ENCODE measurements at regions not wholly inside any gene's neighbourhood (a gene's known extent, or its start where the extent isn't known, plus 50 kb on each side); places are given as distances from the start of the nearest gene placed in this dataset.

DNA sequence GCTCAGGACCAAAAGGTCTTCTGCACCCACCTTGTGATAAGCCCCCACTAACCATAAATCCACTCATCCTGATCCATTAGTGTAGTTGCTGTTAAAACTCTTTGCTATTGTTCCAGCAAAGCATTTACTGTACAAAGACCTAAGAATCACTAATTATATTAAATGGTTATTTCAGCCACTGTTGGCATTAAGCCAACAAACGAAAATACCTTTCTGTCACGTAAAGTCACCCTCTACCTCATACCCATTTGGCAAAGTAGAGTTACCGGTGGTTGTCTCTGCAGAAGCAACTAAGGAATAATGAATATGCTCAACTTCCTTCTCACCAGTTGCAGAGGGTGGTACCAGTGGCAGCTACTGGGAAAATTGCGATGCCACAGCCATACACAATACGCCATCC lies 224.5 kb downstream of the SP3 start:
- DNase-seq: no peak

DNA sequence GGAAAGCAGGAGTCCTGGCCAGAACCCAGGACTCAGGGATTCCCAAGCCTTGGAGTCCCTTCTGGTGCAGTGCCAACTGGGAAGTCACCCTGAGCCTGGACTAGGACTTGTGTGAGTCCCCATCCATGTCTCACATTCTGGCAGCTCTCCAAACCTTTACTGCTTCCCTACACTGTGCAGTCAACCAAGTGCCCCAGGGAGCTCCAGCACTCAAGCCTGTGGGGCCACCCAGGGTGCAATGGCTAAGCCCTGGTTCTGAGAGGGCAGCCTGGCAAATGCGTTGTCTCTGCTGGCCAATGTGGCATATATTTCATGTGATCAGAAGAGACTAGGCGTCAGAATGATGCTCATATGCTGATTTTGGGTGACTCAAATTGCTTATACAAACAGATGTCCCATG lies 223.4 kb downstream of the SP3 start:
- DNase-seq: no peak

DNA sequence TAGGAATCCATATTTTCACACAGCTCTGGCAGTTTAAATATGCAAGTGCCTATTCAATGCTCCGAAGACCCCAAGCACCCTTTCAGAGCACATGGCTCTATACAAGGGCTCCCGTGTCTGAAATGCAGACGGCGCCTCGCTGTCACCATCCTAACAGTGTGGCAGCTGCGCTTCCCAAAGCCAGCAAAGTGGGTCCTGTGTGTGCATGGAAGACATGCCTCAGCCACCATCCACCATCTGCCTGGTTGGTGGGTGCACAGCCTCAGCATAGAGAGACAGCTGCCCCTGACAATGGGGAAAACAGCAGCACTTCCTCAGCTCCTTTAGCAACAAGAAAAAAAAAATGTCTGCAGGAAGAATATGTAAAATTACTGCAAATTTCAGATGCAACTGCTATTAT lies 218.1 kb downstream of the SP3 start:
- peak; percentile 40 for DNase-seq

DNA sequence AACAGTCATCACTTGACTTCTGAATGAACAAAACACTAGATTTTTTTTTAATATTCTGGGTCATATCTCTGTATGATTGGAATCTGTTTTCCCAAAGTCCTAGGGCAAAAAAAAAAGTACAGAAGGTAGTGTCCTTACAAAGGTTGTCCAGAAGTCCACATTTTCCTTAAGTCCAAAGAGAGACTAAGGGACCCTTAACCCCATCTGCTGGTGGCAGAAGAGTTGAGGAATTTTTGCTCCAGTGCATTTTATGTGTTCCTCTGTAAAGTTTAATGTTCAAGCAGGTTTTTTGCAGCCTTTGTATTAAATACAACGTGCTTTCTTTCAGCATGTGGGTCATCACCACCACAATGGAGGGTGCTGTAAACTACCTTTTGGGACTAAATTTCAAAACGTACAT lies 215.9 kb downstream of the SP3 start:
- peak; percentile 42 for DNase-seq

DNA sequence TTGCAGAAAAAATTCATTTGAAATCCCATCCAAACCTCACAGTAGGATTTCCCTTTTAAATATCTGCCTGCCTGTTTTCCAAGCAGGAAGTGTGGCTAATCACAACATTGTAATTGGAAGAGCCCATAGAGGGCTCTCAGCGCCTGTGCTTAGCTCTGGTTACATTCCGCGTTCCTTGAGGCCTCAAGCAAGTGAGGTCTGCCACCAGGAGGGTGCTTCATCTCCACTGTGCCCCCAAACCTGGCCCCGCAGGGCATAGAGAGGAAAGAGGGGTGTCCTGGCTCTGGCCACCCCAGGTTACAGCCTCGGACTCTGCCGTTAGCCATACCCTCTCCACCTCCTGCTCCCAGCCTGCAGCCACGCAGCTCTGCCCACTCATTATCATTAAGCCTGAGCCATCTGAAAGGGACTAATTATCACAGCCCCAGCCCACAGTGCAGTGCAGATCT lies 214.8 kb downstream of the SP3 start:
- DNase-seq: peak; percentile 59

DNA sequence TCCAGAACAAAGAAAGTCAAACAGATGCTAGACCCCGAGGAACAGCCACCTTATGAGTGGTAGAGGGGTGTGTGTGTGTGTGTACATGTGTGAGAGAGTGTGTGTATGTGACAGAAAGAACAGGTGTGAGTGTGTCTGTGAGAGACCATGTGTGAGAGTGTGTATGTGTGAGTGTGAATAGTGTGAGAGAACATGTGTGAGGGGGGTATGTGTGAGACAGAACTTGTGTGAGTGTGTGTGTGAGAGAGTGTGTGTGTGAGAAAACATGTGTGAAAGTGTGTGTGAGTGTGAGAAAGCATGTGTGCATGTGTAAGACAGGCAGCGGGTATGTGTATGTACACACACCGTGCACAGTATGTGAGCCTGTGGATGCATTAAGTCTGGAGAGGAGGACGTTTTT lies 214.3 kb downstream of the SP3 start:
- no peak for DNase-seq

DNA sequence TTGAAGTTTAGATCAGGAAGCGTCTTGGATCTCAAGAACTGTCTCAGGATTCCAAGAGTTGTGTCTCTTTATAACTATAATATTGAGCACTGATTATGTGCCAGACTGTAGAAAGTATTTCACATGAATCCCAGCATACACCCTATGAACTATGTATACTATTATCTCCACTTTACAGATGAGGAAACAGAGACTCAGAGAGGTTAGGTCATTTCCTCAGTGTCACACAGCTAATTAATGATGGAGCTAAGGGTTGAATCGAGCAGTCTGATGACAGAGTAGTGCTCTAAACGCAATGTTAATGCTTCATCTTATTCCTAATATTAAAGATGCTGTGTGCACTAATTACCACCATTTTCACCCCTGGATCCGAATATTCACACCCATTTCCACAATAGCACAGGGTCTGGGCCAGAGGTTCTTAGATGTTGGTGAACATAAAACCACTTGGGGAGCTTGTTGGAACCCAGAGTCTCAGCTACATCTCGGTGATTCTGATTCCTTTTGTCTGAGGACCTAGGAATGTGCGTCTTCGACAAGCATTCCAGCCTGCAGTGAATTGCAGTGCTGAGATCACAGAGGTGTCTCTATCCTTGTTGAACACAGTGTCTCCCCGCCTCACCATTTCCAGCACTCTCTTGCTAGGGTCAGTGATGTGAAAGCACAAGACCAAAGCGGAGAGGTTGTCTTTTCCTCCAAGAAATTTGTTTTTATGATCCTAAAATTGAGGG lies 213.8 kb downstream of the SP3 start:
- no peak for DNase-seq

DNA sequence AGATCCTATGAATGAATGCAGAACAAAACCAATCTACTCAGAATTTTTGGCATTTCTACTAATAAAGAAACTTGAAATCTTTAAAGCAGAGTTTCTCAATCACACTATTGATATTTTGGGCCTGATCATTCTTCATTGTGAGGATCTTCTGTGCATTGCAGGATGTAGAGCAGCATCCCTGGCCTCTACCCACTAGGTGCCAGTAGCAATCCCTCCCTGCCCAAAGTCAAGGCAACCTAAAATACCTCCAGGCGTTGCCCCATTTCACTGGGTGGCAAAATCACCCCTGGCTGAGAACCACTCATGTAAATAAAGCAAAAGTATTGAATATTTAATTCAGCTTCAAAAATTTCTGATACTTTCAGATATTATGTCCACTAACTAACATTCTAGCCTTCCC lies 213.0 kb downstream of the SP3 start:
- no peak for DNase-seq

DNA sequence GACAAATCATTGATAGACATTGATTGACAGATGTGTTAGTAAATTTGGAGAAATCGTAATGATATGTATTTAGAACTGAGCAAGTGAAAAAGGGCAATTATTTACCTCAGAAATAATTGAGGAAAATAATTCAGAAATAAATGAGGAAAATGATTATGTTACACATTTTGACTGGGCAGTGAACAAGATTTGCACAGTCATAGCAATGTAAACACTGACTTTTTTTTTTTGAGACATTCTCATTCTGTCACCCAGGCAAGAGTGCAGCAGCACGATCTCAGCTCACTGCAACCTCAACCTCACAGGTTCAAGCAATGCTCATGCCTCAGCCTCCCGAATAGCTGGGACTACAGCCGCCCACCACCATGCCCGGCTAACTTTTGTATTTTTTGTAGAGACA lies 211.7 kb downstream of the SP3 start:
- DNase-seq: no peak

DNA sequence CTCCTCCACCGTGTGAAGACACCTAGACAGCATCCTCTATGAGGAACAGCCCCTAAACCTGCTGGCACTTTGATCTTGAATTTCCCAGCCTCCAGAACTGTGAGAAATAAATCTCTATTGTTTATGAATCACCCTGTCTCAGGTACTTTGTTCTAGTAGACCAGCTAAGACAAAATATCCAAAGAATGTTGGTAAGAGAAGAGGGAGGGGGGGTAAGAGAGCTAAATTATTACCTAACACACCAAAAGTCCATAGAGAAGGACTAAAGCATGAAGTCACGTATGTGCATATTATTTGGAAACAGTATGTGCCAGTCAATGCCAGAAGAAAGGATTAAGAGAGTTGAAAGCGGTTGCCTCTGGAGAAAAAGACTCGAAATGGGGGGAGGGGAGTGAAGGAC lies 211.0 kb downstream of the SP3 start:
- no peak for DNase-seq

DNA sequence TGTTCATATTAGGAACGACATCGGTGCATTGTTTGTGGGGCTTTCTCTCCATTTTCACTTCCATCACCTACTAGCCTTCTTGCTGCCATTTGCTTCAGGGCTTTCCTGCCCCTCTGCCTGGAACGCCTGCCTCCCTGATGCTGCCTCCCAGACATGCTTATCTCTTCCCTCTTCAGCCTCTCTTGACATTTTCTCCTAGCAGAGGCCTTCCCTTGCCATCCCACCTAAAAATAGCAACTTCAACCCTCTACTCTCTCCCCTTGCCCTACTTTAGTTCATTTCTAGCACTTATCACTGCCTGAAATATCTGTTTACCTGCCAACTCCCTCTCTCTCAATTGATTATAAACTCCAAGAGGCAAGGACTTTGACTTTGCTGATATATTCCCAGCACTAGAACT lies 210.3 kb downstream of the SP3 start:
- no peak for DNase-seq

DNA sequence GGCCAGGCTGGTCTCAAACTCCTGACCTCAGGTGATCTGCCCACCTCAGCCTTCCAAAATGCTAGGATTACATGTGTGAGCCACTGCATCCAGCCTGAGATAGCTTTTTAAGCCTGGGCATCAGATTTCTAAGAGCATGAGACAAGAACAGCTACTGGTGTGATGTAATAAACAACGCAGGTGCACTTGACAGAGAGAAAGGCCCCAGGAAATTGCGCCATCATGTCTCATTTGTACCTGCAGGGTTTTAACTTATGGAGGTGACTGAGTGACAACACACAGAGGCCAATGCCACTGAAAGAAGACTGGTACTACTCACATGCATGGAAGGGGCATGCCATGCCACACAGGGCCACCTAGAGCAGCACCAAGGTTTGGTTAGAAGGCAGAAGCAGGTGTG lies 209.4 kb downstream of the SP3 start:
- no peak for DNase-seq

DNA sequence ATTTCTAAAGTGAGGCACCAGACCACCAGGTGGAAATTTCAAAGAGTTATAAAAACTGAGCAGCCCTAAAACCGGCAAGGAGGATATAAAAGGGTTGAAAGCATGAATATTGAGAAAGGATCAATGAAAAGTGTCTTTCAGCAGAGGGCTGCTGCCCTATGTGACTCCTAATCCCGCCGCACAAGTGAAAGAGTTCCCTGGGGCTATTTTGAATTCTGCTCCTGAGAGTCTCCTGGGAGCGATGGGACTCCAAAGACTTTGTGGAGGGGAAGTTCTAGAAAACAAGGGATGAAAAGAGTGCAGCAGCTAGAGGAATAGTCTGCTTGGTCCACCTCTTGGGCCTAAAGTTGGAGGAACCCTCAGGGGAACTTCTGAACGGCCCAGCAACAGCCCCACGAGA lies 205.2 kb downstream of the SP3 start:
- DNase-seq: no peak

DNA sequence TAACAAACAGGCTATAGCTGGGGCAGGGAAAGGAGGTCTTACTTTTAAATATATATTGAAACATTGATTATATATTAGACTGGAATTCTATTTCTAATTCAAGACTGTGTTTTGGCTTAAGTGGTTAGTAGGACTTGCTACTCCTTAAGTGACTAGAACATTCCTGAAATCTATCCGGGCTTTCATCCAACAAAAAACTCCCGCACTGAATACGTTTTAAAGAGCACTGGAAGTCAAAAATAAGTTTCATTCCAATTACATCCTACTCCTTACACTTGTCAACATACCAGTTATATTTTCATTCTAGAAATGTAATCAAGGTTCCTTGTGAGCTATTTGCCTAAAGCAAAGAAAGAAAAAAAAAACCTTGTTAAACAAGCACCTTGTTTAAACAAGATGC lies 204.6 kb downstream of the SP3 start:
- DNase-seq: no peak

DNA sequence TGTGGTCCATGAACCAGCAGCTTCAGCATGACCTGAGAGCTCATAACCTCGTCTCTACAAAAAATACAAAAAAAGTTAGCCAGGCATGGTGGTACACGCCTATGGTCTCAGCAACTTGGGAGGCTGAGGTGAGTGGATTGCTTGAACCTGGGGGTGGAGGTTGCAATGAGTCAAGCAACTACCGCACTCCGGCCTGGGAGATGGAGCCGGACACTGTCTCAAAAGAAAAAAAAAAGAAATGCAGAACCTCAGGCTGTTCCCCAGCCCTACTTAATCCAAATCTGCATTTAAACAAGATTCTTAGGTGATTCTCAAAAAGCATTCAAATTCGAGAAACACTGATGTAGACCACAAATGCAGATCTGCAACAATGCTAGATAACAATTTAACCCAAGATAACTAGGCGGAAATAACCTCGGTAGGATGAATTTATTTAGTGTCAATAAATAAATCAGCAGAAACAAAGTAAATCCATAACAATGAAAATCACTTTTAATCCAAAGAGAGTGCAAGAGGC lies 203.5 kb downstream of the SP3 start:
- DNase-seq: no peak

DNA sequence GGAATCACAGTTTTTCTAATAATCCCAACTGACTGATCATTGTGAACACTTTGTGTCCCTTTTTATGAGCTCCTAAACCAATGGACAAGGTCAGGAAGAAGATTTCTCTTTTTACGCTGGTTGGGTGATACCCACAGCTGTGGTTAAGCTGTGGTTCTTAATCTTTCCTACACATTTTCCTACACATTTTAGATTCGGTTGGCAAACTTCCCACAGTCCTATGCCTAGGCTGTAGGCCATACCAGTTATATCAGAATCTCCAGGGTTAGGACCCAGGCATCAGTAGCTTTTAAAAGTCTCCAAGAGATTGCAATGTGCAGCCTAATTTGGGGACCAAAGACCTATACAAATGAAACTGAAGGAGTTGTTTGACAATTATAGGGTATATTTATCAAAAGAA lies 203.0 kb downstream of the SP3 start:
- no peak for DNase-seq

DNA sequence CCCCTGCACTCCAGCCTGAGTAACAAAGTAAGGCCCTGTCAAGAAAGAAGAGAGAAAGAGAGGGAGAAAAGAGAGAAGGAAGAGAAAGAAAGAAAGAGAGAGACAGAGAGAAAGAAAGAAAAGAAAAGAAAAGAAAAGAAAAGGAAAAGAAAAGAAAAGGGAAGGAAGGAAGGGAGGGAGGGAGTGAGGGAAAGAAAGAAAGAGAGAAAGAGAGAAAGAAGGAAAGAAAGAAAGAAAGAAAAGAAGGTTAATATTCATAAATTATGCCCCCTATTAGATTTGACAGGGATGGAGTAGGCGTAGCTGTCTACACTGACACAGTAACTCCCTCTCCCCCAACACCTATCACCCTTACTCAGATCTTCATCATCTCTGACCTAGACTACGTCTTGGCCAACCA lies 202.3 kb downstream of the SP3 start:
- DNase-seq: no peak

DNA sequence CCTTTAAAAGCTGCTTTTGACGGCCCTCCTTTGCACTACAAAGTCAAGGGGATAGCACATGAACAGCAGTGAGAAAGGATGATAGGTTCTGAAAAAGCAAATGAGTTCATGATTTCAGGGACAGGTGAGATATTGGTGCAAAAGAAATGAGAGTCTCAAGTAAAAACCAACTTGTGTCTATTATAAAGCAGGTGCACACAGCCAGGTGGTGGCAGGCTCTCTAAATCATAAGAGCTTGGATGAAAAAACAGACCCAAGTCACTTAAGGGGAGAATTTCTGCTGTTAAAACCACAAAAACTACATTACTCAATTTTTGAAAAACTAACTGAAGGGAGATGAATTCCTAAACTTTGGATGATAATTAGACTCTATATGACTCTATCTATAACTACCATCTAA lies 201.5 kb downstream of the SP3 start:
- DNase-seq: no peak

DNA sequence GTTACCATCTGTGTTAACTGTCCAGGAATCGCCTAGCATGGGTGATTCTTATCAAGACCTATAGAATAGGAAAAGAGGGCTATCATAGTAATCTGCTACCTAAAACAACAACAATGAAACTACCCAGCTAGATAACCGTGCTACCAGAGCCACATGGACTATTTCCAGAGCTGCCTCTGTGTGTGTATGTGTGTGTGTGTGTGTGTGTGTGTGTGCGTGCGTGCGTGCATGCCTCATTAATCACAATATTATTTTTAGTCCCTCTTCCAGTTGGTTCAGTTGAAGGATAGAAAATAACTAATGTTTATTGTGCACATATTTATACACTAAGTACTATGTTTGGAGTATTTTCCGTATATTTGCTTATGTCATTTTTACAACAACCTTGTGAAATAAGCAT lies 201.1 kb downstream of the SP3 start:
- DNase-seq: no peak

DNA sequence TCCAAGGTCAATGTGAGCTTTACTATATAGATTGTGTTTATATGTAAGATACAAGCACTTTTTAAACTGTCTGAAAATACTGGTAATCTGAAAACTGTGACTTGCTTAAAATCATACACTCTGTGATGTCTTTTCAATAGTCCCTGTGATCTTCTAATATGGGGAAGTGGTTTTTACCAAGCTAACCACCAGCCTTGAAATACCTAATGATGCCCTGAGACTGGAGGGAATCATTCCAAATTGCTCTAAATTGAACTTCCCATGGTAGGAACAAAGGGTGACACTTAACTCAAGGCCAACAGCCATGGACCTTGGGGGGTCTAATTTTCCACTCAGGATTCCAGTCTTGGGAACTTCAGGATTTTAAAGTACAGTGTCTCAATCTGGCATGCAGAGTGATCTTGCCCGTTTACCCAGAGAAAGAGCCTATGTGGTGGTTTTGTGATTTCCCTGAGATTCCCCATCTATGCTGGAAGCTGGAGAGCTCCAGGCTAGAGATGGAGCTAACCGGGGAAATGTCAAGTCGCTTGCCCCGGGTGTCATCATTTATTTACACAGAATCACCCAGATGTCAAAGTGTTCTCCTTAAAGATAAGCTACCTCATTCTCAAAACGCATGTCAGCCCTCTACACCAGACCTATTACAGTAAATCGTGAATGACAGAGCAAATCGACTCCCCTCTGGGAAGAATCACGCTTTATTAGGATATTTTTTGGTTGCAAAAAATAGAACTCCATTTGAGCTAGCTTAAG lies 198.5 kb downstream of the SP3 start:
- DNase-seq: no peak

DNA sequence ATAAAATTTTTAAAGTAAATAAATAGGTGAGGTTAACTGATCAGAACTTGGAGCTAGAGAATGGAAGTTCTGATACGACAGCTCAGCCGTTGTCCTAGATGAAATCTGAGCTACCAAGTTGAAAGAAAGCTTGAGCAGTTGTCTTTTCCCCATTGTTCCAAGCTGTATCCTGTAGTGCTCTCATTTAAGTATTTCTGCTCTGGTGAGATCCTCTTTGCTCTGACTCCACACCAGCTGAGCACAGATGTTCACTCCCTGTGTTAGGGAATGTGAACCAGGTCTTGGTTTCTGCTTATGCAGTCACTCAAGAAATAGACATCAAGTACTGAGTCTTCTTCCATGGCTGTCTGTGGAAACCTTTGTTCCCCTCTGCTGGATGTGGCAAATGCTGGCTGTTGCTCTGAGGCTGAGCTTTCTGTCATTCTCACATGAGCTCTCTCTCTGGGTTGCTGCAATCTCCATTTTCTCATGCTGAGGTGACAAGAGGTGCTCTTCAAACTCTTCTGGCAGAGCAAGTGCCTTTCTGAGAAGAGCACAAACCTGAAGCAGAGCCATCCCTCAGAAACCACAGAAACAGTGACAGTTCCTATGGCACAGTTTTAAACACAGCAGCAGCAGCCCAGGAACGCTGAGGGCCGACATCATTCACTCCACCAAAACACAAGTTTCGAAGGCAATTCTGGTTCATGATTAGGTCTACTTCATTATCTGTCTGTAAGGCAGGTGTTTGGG lies 194.1 kb downstream of the SP3 start:
- no peak for DNase-seq

DNA sequence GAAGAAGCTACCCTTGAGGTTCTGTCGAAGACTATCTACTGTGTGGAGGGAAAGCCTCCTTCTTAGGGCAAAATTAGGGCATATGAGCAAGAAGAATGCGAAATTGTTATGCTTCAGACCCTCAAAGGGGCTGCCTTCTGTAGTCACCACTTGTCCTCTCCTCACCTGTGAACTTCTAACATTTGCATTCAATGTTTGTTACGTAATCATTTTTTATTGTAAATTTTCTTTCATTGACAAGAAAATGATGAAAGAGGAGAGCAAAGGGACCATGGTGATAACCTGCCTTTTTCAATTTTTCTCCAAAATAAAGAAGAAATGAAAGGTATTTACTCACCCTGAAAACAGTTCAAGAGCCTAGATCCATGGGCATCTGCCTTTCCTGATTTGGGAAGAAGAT lies 193.0 kb downstream of the SP3 start:
- no peak for DNase-seq

DNA sequence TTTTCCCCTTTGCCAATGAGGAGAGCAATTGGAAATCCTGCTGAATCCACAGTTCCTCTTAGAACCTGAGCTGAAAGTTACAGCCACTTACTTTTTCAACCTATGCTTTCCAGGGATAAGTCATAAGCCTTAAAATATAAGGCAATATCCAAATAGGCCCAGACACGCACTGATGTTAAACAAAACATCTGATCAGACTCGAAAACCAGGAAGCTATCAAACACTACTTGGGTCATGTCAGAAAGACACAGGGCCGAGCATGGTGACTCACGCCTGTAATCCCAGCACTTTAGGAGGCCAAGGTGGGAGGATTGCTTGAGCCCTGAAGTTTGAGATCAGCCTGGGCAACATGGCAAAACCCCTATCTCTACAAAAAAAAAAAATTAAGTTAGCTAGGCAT lies 192.1 kb downstream of the SP3 start:
- no peak for DNase-seq

DNA sequence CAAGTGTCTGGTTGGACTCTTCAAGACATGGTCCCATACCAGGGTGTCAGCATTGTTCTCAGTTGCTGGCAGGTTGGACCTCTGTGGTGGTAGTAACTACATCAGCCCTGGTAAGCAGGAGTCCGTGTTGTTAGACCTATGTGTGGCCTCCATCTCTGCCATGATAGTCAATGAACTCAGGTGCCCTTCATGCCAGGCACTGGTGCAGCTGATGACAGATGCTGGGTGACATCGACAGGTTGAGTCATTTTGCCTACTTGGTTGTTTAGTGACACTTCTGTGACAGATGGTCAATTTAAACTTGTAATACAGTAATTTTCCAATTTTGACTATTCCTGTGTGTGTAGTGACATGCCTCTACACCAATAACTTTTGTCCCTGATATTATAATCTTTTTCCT lies 189.7 kb downstream of the SP3 start:
- no peak for DNase-seq

Measured in right hindlimb (tissue), 1 donor.